GM18502 (cell line): ENCODE measurements at regions not wholly inside any gene's neighbourhood (a gene's known extent, or its start where the extent isn't known, plus 50 kb on each side); places are given as distances from the start of the nearest gene placed in this dataset.

Experiments used
- ATAC-seq: cut with Tn5 transposase; IDR thresholded peaks from one replicate; pipeline ENCODE4 v1.9.1; 2021; ENCODE audit warnings: mild to moderate bottlenecking; ENCODE audit not compliant: unreplicated experiment, poor library complexity

DNA sequence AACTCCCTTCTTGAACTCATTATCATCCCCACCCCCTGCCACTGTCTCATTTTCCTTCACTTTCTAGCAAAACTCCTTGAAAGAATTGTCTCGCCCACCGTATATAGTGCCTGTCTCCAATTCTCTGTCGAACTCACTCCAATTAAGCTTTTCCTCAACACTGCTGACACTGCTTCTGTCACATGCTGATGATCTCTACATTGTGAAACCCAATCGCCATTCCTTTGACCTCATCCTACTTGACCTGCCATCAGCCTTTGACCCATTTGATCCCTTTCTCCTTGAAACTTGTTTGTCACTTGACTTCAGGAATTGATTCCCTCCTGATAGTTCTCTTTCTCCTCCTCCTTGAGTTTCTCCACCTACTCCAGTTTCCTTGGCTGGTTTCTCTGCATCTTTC lies 54.8 kb downstream of the CCDC71L start:
- ATAC-seq = no peak

DNA sequence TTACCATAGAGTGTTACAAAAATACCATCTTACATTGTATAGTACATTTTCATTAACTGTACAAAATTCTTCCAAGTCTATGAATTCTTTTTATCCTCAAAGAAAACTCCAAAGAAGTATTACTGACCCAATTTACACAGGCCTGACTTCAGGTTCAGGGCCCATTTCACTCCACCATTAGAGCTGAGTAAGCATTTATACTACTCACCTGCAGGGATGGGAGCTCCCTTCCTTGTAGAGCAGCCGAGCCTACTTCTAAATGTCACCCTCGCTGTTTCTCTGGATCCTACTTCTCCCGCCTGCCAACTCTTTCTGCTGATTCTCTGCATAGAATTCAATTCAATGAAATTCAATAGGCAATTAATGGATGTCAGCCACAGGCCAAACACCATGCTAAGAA lies 56.0 kb downstream of the CCDC71L start:
- no peak for ATAC-seq

DNA sequence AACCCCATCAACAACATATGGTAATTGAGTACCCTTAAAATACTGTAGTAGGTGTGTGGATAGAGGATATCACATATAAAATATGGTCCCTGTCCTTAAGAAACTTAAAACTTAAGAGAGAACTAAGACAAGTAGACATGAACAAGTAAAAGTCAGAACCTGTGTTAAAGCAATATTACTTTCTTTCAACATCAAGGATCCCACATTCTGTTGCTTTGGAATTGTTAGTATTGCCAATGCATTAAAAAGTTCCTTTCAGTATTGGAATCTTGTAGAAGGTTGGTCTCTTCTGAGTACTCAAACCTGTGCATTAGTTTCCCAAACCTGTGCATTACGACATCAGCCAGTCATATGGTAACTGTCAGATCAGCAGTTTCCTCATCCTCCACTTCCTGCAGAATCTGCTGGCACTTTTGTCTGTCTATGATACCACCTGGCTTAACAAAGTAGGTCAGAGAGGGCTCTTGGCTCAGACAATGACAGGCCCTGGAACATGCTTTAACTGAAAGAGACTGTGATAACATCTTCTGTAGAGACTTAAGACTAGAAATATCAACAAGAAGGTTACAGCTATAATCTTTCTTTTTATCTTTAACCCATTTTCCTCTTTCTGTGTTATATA lies 56.5 kb downstream of the CCDC71L start:
- no peak for ATAC-seq

DNA sequence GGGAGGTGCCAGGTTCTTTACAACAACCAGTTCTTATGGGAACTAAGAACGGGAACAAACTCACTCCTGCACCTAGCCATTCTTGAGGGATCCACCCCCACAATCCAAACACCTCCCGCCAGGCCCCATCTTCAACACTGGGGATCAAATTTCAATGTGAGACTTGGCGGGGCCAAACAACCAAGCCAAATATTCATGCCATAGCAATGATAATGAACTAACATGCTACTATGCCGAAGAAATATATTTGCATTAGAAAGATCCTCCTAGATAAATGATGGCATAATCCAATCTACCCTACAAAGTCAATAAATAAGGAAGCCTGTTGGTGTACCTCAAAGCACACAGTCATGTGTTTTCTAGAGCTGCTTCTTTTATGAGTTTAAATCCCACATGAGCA lies 57.6 kb downstream of the CCDC71L start:
- no peak for ATAC-seq

DNA sequence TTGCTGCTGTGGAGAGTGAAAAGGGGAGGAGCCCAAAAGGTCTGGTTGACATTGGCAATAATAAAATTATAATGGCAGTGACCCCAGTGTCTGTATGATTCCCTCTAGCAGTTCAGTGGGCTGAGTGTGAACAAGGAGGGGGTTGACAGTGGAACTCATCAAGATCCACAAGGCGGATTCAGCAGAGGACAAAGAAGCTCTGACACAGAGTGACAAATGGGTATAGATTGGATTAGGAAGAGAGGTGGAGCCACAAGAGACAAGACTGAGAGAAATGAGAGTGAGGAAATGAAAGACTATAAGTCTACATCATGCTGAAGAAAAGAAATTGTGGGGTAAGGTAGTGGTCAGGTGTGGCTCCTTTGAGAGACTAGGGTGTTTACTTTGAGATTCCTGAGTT lies 58.9 kb downstream of the CCDC71L start:
- no peak for ATAC-seq

DNA sequence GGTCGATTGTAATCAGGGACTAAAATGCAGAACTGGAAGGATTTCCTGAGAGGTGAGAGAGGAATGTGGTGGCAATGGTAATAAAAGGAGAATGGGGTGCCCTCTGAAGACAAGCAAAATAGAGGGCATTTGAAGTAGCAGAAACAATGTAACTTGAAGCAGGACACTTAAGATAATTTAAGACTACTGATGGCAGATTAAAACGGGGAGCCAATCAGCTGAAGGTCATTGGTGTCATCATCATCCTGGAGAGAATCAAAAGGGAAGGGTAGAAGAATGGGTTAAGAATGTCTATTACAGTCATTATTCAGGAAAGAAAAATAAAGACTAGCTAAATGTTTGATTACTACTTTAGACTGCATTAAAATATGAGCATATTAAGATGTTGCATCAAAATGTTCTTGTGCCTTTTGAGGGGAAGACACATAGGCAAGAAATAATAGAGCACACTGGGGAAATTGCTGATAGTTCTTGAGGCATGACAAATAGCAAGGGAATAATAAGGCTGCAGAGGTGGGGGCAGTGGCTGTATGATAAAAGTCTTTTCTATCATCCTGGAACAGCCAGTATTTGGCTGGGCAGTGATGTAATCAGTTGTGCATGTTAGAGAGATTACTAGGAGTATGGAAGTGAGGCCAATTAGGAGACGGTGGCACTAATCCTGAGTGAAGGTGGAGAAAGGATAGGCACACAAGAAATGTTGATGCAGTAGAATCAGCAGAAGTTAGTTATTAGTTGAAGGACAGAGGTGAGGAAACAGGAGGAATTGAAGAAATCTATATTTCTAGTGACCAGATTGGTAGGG lies 60.2 kb downstream of the CCDC71L start:
- ATAC-seq = no peak

DNA sequence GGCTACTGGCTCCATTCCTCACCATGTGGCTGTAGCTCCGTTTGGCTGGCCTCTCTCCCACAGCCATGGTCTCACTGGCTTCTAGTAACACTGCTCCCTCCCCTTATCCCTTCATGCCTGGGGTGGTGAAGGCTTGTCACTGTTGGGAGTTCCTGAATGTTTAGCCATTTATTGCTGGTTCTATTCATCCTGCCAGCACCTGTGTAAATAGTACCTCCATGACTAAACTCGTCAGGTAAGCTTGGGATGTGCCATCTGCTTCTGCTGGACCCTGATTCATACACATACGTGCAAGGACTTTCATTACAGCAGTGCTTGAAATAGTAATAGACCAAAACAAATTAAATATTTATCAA lies 61.6 kb downstream of the CCDC71L start:
- no peak for ATAC-seq

DNA sequence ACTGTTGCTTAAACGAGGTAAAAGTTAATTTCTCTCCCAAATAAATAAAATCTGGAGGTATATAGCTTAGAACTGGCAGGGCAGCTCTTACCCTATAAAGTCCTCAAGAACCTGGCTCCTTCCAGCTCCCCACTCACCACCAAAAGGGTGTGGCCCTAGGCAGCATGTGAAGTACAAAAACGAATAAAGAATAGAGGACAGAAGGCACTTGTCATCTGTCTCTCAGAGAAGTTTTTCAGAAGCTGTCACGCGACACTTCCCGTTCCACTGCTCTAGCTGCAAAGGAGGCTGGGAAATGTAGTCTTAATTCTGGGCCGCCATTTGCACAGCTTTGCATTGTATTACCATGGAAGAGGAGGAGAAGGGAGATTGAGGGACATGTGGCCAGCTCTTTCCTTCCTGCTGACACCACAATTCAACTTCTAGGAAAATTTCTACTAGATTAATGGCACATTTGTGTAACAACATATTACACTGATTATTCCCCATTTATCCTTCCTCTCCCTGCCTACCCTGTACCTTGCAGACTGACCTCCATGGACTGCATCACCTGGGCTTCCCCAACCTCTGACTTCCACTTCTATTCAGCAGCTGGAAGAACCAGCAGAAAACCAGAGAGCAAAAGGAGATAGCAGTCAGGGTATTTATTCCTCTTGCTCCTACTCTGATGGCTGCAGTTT lies 62.2 kb downstream of the CCDC71L start:
- peak; percentile 100 for ATAC-seq

DNA sequence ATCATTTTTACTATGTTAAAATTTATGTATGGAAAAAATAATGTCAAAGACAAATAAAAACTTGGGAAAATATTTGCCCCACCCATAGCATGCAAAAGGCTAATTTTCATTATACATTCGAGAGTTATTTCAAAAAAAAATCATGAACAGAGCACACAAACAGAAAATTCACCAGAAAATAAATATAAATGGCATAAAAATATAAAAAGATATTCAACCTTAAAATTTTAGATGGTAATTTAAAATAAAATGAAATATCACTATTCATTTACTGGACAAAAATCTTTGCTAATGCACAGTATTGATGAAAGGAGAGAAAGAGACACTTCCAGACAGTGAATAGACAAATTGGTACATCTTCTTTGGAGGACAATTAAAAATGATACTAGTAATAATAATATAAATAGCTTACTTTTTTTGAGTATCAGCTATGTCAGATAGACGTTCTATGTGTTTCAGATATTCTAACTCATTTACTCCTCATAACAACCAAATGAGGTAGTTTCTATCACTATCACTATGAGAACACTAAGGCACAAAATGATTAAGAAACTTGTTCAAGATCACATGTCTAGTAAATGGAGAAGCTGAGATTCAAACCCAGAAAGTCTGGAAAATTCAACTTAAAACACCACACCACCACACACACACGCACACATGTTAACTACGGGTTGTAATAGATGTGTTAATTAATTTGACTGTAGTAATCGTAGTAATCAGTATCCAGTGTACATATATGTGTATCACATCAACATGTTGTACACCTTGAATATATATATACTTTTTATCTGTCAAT lies 63.0 kb downstream of the CCDC71L start:
- ATAC-seq = no peak

DNA sequence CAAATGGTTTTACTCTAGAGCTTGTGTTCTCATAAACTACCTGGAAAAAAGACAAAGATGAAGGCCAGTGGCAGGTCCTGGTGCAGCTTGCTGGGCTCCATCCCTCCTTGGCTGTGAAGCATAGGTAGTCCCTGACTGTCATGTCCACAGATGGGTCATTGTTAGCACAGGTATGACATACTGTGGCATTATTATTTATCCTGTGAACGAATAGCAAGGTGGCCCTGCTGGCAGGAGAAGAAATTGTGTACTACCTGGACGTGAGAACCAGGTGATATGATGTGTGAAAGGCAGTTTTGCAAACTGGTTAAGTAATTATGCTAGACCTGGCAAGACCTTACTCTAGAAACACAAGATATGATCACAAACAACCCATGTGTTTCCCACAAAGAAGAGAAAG lies 63.9 kb downstream of the CCDC71L start:
- no peak for ATAC-seq

DNA sequence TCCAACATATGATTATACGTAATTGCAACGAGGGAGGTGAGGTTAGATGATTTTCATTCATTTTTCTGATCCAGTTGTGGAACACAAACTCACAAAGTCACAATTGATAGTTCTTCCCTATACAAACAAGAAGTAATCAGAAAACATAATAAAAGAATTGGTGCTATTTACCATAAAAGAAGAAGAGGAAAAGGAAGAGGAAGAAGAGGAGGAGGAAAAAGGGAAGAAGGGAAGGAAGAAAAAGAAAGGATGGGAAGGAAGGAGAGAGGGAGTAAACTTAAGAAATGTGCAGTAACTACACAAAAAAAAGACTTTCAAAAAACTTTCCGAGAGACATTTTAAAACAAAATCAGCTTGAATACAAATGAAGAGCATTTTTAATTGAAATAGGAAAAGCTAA lies 65.0 kb downstream of the CCDC71L start:
- ATAC-seq = no peak

DNA sequence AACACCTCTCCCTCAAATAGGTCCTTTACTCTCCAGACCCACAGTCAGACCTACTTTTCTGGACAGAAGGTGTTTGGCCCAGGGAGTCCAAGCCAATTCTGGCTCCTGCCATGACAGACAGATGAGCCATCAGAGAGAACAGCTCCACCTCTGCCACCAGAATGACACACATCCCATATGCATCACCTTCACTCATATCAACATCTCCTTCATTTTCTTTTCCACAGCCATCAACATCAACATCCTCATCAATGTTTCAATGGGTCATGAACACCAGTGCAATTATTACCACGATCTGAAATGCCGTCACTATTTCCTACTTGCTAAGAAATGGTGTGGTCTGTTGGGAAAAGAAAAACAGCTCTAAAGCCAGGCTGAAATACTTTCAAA lies 67.9 kb downstream of the CCDC71L start:
- no peak for ATAC-seq

DNA sequence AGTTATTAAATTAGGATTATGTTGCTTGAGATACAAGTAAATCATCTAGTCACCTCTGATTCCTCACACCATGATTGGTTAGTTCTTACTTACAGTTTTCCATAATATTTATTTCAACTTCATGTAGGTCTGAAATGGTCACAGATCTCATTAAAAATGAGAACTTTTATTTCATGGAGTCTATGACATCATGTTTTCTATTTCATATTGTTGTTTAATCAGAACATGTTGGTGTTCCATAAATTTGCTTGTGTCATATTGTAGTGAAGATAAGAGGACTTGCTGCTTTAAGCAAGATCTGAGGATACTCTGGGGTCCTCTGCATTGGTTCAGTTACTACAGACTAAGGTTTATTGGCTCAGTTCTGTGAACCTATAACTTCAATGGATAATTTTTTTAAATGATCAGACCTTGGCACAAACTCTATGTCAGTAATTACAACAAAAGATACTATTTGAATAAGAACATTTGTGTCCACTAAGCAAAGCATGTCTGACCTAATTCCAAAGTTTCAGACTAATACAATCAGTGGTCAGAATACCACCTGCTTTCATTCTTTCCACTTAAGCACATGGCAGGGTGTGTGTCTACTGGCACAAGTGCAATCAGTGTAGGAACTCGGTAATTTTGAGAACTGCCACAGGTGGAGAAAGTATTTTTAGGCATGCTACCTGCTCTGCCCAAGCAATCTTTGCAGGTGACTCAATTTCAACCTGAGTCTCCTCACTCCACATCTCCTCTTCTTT lies 68.5 kb downstream of the CCDC71L start:
- ATAC-seq = no peak

DNA sequence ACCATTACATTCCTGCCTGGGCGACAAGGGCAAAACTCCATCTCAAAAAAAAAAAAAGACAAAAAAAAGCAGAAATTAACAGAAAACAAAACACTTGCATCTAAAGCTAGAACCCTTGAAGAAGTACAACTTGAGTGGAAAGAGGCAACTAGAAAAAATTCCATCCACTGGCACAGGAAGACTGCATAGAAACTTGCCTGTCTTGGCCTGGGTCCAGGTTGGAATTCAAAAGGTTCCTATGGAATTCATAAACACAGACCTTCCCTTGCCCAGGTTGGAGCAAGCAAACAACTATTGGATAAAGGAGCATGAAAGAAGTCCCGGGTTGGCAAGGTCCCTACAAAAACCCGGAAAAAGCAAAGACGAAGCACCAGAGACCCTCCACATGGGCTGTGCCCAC lies 69.8 kb downstream of the CCDC71L start:
- no peak for ATAC-seq

DNA sequence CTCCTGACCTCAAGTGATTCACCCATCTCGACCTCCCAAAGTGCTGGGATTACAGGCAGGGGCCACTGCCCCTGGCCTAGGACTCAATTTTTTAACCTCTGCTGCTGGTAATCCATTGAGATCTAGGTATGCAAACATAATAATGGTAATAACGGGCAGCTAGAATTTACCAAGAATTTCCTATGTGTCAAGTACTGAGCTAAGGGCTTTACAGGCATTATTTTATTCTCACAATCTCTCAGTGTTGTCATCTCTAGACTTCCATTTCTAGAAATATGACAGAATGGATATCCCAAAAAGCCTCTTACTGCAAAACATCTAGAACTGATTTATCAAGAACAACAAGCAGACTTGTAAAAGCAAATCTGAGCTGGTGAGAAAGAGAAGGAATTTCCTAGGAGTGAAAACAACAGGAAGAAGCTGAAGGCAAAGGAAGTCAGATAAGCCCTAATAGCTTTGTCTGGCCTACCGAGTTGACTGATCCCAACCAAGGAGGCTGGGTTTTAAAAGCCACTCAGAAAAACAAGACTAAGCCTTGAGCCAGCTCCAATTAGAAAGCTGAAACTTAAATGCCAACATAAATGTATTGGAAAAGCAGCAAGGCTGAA lies 70.6 kb downstream of the CCDC71L start:
- ATAC-seq = no peak

DNA sequence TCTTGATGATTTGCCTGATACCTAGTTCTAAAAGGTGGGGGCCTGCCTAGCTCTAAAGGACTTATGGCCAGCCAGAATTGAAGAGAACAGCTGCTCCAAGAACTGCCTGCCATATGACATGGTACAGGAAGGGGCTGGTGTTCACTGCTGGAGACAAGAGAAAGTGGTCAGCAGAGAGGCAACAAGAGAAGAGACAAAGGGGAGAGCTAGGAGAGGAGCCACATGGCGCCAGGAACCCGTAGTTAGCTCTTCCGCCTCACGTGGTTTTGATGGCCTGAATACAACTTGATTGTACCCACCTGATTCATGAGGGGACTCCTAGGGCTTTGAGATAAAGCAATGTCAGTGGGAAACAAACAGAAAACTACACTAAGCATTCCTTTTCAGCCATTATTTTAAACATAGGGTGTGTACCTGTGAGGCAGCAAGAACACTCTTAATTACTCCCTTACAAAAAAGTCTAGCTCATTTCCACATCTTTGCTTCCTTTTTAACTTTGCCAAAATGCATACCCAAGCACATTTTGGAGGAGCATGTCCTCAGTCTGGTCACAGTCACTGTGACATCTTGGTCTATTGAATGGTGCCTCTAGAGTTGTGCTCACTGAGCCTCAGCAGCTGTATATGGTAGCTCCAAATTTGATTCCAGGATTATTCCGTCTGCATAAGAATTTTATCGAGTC lies 71.6 kb downstream of the CCDC71L start:
- no peak for ATAC-seq

DNA sequence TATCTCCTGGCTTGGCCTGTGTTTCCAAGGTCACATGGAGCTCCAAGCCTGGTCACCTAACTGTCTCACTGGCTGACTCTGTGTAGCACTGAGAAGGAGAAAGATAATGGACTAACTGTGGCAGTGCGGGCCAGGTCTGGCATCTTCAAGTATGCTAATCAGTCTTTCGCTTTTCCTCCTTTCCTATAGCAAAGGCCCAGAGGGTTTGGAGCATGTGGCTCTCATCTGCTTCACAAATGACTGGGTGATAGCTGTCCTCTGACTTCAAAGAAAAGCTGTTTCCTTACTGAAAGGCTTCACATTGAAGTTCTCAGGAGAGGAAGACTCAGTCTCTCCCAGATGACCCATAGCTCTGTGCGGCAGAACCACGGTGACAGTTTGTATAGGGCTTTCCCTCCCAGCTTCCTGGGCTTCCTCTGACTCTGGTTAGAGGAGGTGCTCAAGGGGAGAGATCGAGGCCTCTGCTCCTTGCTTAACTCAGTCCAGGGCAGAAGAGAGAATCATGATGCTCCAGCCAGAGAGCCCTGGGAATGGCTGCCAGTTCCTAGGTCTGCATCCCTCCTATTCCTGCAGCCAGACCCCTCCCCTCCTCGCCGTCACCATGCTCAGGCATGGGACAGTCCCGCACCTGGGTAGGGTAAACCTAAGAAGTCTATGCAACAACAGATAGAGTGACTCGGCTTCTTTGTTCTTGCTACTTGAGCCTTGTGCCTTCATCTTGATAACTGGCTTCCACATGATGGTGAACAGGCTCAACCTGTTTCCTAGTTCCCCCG lies 72.3 kb downstream of the CCDC71L start:
- no peak for ATAC-seq

DNA sequence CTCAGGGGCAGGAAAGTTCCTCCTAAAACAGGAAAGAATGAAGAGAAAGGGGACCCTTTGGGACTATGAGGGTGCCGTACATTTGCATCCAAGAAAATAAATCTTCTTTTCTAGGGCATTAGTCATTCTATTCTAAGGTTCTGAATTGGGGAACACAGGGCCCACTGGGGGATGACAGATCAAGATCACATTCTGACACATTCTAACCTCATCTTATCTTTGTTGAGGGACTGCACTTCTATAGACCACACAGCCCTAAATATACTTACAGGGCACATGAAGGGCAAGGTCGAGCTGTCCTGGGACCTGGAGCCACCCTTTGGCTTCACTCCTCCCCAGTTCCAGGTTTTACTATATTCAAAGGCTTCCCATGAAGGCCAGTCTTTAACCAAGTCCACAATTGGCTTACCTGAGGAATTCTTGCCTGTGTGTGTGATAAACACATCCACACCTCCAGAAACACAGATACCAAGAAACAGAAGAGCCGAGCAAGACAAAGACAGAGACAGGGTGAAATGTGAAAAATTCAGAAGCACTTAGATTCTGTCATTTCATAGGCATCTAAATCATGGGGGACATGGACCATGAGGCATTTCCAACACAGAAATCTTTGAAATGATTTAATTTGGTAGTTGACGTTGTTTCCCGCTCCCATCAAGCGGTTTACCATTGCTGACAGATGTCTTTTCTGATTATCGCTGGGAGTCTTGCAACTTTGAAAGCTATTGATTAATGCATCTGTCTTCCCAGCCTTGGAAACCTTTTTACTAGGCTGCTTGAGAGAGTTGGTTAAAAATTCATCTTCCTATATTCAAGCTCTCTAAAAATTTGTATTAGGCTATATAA lies 75.8 kb downstream of the CCDC71L start:
- no peak for ATAC-seq
